Sigmoid colon (tissue), 4 donors: ENCODE measurements at regions not wholly inside any gene's neighbourhood (a gene's known extent, or its start where the extent isn't known, plus 50 kb on each side); places are given as distances from the start of the nearest gene placed in this dataset.

Experiments
- CTCF ChIP-seq, 4 experiments: fragments of 450-650 bp in 3 of 4; fragments of 200-600 bp in 1 of 4; IDR thresholded peaks; one replicate each; pipeline ENCODE4 v1.5.1; 2016 to 2019; ENCODE audit warnings: antibody characterized with exemption in 4 of 4, mild to moderate bottlenecking in 3 of 4, moderate library complexity in 2 of 4
- EP300 ChIP-seq, 4 donors: sonication (generic); formaldehyde crosslinking; IDR thresholded peaks; one replicate each; pipeline ENCODE4 v1.6.1; 2017; ENCODE audit warnings: antibody characterized with exemption in 4 of 4
- POLR2A ChIP-seq, 2 donors: fragments of 450-650 bp; IDR thresholded peaks; one replicate each; pipeline ENCODE4 v1.6.1; 2016; ENCODE audit warnings: antibody characterized with exemption in 2 of 2, mild to moderate bottlenecking in 2 of 2, moderate library complexity in 2 of 2
- POLR2AphosphoS5 ChIP-seq, 4 donors: sonication (generic); formaldehyde crosslinking; IDR thresholded peaks; one replicate each; pipeline ENCODE4 v1.6.1; 2017; ENCODE audit warnings: antibody characterized with exemption in 4 of 4

DNA sequence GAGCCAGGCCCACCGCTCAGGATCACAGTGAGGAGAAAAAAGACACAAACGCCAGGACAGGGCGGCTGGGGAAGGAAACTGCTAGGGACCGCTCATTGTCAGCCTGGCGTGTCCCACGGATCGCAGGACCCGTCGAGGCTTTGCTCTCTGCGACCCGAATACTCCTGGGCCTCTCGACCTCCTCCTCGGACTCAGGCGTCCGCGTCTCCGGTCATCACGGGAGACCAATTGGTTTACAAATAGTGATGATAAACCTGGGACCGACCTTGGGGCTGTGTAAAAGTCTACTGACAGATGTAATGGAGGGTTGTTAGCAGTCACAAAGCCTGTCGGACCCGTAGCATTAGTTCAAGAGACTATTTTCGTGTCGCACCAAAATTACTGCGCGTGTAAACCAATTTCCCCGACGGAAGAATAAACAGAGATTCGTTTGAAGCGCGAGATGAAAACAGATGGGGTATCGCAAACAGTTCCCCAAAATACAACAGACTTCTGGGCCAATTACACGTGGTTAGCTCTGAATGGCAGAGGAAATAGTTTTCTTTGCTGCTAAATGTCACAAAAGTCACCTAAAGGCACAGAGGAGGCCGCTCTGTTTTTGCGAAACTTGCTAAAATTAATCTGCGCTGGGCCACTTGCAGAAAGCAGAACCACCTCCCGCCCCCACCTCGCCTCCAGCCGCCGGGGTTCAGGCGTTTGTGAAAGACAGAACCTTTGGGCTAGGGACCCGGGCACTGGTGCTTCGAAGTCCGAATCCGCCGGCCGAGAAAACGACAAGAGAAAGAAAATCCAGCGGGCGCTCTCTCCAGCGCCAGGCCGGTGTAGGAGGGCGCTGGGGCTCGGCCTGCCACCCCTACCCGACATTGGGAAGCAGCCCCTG lies 67.6 kb downstream of the FOXD1 start:
- TF ChIP-seq CTCF (IDR thresholded peaks at IDR 0.05) (no peak), POLR2AphosphoS5 (IDR thresholded peaks at IDR 0.05) (no peak), POLR2A (IDR thresholded peaks at IDR 0.05) (no peak), EP300 (IDR thresholded peaks at IDR 0.05) (no peak)
